ENCODE measurements at regions not wholly inside any gene's neighbourhood (a gene's known extent, or its start where the extent isn't known, plus 50 kb on each side); places are given as distances from the start of the nearest gene placed in this dataset.

DNA sequence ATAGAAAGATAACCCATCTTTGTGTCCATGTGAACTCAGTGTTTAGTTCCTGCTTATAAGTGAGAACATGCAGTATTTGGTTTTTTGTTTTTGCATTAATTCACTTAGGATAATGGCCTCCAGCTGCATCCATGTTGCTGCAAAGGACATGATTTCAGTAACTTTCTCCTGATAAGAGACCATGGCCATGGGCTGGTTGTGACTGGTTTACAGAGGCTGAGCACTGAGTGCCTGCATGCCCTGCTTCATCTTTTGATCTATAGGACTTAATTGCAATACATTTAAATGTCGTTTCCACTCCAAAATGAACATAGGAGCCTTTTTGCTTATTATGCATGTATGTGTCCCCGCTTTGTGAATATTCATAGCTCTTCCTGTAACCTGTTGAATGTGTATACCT lies 101.3 kb upstream of the IGFBP3 start:
- CTCF ChIA-PET = no interaction called here
- no peak for DNase-seq
- Mint-ChIP-seq H3K27ac (no peak overlapping the region), H3K27me3 (no peaks in the 10 kb centered on the region), H3K4me1 (no peaks in the 10 kb centered on the region), H3K36me3 (ENCODE audit: low read depth) (no peaks in the 10 kb centered on the region), H3K4me3 (no peak overlapping the region), H3K9me3 (no peaks in the 10 kb centered on the region)
- POLR2A ChIA-PET = no interaction called here

DNA sequence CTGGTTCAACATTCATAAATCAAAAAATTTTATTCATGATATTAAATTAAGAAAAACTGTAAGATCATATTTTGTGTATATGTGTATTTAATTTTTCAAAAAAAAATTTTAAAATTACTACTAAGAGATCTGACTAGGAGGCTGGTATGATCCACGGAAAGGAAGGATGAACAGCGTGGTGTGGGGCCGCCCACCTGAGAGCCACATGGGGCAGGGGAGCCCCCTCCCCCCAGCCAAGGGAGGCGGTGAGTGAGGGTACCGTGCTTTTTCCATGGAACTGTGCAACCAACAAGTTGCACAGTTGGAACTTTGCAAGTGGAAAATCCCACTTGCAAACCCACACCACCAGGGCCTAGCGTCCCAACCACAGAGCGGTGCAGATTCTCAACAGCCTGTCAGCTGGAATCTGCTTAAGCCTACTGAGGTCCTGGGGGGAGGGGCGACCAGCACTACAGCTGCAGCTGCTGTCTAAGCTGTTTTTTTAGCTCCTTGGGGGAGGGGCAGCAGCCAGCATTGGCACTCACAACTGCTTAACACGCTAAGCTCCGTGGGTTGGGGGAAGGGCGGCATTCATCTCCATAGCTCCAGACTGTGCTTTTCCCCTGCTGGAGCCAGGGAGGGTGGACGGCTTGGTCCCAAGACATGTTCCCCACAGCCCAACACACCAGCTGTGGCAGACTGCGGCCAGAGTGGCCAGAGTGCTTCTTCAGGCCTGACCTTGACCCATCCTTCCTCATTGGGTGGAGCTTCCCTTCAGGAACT lies 94.2 kb upstream of the IGFBP3 start:
- DNase-seq = no peak
- Mint-ChIP-seq H3K4me1 (no peaks in the 10 kb centered on the region), H3K9me3 (no peaks in the 10 kb centered on the region), H3K27me3 (no peaks in the 10 kb centered on the region), H3K27ac (no peak overlapping the region), H3K36me3 (ENCODE audit: low read depth) (no peaks in the 10 kb centered on the region), H3K4me3 (no peak overlapping the region)
- ChIA-PET POLR2A (no interaction called here), CTCF (no interaction called here)

DNA sequence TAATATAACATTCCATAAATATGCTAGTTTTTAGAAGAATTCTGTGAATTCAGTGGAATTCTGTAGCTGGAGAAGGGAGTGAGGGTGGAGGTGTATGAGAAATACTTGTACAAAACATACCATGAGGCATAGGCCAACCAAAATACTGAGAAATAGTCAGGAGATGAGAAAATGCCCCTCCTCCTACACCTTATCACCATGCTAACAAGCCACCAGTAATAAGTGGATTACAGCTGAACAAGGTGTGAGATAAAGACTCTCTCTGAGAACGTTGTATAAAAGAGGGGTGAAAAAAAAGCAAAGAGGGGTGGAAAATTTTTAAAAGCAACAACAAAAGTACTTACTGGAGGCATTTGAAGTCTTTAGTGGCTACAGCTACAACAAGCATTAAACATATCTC lies 90.4 kb upstream of the IGFBP3 start:
- H3K27me3 Mint-ChIP-seq = no peaks in the 10 kb centered on the region
- POLR2A ChIA-PET = no interaction called here
- CTCF ChIA-PET = no interaction called here
- no peaks in the 10 kb centered on the region for H3K4me1 Mint-ChIP-seq
- H3K9me3 Mint-ChIP-seq = no peaks in the 10 kb centered on the region
- no peak for DNase-seq
- no peaks in the 10 kb centered on the region for H3K36me3 Mint-ChIP-seq (ENCODE audit: low read depth)
- no peak overlapping the region for H3K4me3 Mint-ChIP-seq
- no peak overlapping the region for H3K27ac Mint-ChIP-seq

DNA sequence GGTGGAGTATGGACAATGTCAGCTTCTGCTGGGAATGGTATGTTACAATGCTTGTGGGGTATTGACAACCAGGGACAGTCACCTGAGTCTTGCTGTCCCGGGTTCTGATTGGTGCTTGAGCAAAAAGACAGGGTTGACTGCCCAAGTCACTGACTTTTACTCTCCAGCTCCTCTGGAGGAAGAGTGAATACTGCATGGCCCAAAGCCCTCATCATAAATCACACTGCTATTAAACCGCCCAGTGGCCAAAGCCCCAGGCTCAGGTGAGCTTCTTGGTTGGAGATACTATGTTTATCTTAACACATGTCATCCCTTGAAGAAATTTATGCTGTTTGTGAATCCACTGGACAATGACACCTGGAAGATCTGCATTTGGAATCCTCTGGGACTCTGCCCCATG lies 90.0 kb upstream of the IGFBP3 start:
- no peak for DNase-seq
- Mint-ChIP-seq H3K4me1 (no peaks in the 10 kb centered on the region), H3K4me3 (no peak overlapping the region), H3K36me3 (ENCODE audit: low read depth) (no peaks in the 10 kb centered on the region), H3K27me3 (no peaks in the 10 kb centered on the region), H3K27ac (no peak overlapping the region), H3K9me3 (no peaks in the 10 kb centered on the region)
- CTCF ChIA-PET = no interaction called here
- POLR2A ChIA-PET = no interaction called here

DNA sequence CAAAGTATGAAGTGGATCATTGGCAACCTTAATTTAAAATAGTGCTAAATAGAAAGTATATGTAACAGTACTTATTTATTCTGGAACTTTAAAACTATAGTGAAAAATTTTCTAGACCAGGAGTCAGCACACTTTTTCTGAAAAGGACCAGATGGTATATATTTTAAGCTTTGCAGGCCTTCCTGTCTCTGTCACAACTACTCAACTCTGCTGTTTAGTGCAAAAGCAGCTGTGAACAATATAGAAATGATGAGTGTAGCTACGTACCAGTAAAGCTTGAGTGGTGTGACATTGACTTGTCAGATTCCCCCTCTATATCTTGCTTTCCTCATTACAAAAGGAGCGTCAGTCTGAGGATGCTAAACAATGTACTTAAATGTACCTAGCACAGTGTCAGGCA lies 88.1 kb upstream of the IGFBP3 start:
- ChIA-PET CTCF (no interaction called here), POLR2A (no interaction called here)
- DNase-seq = no peak
- H3K4me1 Mint-ChIP-seq = no peaks in the 10 kb centered on the region
- H3K27ac Mint-ChIP-seq = no peak overlapping the region
- no peaks in the 10 kb centered on the region for H3K9me3 Mint-ChIP-seq
- no peaks in the 10 kb centered on the region for H3K36me3 Mint-ChIP-seq (ENCODE audit: low read depth)
- H3K4me3 Mint-ChIP-seq = no peak overlapping the region
- H3K27me3 Mint-ChIP-seq = no peaks in the 10 kb centered on the region

DNA sequence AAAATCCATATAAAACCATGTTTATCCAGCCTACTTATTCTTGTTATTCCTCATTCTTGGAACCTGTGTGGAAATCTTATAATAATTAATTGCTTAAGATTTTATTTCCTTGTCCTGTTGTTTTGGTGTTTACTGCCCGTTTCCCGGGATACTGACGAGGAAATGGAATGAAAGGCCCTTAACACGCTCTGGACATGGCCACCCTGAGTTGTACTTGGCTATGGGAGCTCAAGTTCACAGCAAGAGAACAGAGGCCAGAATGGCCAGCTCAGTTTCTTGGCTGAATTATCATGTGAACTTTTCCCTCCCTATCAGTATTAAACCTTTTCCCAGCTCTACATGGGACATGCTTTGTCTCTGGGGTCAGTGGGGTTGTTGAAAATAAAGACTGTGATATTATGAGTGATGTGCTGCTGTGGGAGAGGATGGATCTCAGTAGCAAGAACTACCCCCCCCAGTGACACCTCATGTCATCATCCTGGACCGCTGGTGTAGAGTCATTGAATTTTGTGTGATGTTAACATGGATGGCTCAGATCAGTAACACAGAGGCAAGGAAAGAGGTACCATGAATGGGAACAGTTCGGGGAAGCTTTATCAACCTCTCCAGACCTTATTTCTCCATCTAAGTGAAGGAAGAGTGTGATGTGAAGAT lies 87.0 kb upstream of the IGFBP3 start:
- CTCF ChIA-PET = no interaction called here
- no peaks in the 10 kb centered on the region for H3K9me3 Mint-ChIP-seq
- H3K27ac Mint-ChIP-seq = no peak overlapping the region
- POLR2A ChIA-PET = no interaction called here
- no peaks in the 10 kb centered on the region for H3K4me1 Mint-ChIP-seq
- no peaks in the 10 kb centered on the region for H3K36me3 Mint-ChIP-seq (ENCODE audit: low read depth)
- no peaks in the 10 kb centered on the region for H3K27me3 Mint-ChIP-seq
- DNase-seq = no peak
- H3K4me3 Mint-ChIP-seq = no peak overlapping the region

DNA sequence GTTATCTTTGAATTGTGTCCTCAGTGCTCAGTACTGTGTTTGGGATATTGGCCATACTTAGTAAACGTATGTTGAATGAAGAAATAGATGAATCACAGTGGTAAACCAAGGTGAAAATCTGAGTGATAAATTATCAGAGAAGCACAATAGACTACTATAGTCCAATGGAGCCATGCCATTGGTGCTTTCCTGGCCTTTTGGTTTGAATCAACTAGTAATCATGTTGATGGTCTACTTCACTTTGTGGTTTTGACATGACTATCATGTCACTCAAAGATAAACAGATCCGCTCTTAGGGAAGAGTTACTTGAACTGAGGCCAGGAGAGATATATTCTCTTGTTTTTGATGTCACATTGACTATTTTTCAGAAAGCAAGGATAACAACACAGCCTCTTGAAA lies 86.1 kb upstream of the IGFBP3 start:
- no peaks in the 10 kb centered on the region for H3K4me1 Mint-ChIP-seq
- H3K9me3 Mint-ChIP-seq = no peaks in the 10 kb centered on the region
- H3K4me3 Mint-ChIP-seq = no peak overlapping the region
- CTCF ChIA-PET = no interaction called here
- POLR2A ChIA-PET = no interaction called here
- H3K36me3 Mint-ChIP-seq (ENCODE audit: low read depth) = no peaks in the 10 kb centered on the region
- DNase-seq = no peak
- no peaks in the 10 kb centered on the region for H3K27me3 Mint-ChIP-seq
- H3K27ac Mint-ChIP-seq = no peak overlapping the region

DNA sequence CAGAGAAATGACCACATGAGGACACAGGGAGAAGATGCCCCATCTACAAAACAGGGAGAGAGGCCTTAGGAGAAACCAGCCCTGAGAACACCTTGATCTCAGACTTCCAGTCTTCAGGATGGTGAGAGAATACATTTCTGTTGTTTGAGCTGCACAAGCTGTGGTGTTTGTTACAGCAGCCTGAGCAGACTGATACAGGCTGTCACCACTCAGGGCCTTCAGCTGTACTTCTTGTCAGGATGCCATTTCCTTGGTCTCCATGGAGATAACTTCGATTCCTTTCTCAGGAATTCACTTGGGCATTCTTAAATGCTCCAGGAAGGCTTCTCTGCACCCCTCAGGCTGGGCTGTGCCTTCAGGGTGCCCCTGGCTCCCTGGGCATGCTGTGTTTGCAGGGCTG lies 85.7 kb upstream of the IGFBP3 start:
- Mint-ChIP-seq H3K4me1 (no peaks in the 10 kb centered on the region), H3K27me3 (no peaks in the 10 kb centered on the region), H3K27ac (no peak overlapping the region), H3K9me3 (no peaks in the 10 kb centered on the region), H3K36me3 (ENCODE audit: low read depth) (no peaks in the 10 kb centered on the region), H3K4me3 (no peak overlapping the region)
- no peak for DNase-seq
- POLR2A ChIA-PET = no interaction called here
- CTCF ChIA-PET = no interaction called here

DNA sequence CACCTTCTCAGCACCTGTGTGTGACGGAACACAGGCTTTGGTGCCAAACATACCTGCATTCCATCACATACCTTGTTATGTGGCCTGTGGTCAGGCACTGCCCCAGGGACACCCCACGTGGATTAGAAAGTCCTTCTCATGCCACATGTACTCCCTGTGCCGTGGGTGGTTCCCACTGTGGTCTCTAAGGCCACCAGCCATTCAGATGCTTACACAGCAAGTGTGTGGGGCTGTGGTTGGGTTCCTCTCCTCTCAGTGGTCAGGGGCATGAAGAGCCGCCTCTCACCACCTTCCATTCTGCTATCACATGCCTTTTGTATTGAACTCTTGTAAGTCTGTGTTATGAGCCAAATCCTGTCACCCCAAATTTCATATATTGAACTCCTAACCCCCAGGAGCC lies 85.1 kb upstream of the IGFBP3 start:
- H3K27ac Mint-ChIP-seq = no peak overlapping the region
- H3K9me3 Mint-ChIP-seq = no peaks in the 10 kb centered on the region
- H3K27me3 Mint-ChIP-seq = no peaks in the 10 kb centered on the region
- DNase-seq = no peak
- no peak overlapping the region for H3K4me3 Mint-ChIP-seq
- ChIA-PET CTCF (no interaction called here), POLR2A (no interaction called here)
- H3K4me1 Mint-ChIP-seq = no peaks in the 10 kb centered on the region
- no peaks in the 10 kb centered on the region for H3K36me3 Mint-ChIP-seq (ENCODE audit: low read depth)

DNA sequence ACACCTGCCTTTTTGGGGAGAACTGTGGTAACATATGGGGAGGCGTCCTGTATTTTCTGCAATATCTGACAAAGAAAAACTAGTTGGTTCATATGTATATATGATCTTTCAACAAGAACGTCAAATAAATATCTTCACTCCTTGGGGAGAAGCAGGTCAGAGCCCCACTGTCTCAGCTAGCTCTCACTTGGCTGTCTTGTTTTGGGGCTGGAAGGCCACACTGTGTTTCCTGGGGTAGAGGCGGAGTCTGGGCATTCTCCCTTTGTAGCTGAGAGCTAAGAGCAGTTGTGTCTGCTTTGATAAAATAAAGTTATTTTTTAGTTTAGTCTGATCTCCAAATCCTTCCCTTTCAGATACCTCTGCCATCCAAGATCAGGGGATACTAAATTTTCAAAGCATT lies 83.9 kb upstream of the IGFBP3 start:
- no peak for DNase-seq
- ChIA-PET POLR2A (no interaction called here), CTCF (no interaction called here)
- Mint-ChIP-seq H3K4me1 (no peaks in the 10 kb centered on the region), H3K27ac (no peak overlapping the region), H3K9me3 (no peaks in the 10 kb centered on the region), H3K36me3 (ENCODE audit: low read depth) (no peaks in the 10 kb centered on the region), H3K4me3 (no peak overlapping the region), H3K27me3 (no peaks in the 10 kb centered on the region)

DNA sequence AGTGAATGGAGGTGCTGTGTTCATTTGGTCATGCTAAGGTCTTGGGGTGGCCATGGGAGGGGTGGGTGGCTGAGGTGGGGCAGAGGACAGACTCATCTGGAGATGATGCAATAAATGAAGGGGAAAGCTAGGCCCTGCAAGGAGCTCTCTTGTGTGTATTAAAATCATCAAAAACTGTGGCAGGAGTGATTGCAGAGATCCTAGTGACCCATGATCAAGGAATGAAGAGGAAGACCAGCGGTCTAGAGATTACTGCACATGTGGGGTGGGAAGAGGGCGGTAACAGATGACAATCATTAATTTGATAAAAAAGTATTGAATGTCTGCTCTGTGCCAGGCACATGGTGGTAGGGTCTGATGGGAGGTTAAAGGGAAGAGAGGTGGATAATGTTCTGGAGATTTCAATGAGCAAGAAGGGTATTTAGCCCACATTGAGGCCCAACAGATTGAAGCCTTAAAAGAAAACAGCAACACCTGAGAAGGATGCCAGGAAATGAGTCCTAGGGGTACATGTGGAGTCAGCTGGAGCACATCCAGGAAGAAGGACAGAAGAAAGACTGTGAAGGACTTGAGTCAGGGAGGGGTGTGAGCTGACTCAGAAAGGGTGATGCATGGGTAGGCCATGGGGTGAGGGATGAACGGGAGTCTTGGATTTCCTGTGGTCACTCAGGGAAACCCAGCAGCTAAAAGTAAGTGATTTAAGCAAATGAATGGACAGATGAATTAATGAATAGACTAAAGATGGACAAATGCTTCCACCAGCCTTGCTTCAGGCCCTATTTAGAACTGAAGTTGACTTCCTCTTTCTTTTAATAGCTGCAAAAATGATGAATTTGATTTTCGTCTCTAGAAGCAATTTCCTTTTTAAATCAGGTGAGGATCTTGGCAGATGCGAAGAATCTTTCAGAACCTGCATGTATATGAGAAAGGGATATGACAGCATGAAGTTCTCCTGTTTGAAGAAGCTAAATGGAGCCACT lies 83.1 kb upstream of the IGFBP3 start:
- Mint-ChIP-seq H3K27ac (no peak overlapping the region), H3K27me3 (no peaks in the 10 kb centered on the region), H3K4me3 (no peak overlapping the region), H3K4me1 (no peaks in the 10 kb centered on the region), H3K36me3 (ENCODE audit: low read depth) (no peaks in the 10 kb centered on the region), H3K9me3 (no peaks in the 10 kb centered on the region)
- ChIA-PET POLR2A (no interaction called here), CTCF (interaction anchor here (0.6 kb wide), 1 partner anchor 497 kb away, joined by 3 read pairs; no protein-coding TSS in a partner anchor)
- DNase-seq = no peak

DNA sequence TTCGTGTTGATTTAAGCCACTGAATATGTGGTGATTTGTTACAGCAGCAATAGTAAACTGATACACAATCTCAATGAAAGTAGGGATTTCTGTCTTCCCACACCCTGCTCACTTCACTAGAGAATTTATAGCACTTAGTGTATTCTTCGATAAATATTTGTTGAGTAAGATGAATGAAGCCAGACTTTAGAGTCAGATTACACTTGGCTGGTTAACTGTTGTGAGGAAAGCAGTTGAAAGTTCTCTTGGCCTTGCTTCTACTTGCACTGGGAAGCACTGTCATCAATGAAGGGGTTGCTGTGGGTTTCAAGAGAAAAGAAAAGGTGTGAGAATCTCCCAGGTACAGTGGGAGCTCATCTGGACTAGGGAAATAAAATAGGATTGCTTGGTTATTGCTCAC lies 82.1 kb upstream of the IGFBP3 start:
- H3K27ac Mint-ChIP-seq = no peak overlapping the region
- peaks cover 2% of the 10 kb centered on the region for H3K9me3 Mint-ChIP-seq
- CTCF ChIA-PET = no interaction called here
- no peak overlapping the region for H3K4me3 Mint-ChIP-seq
- POLR2A ChIA-PET = no interaction called here
- H3K36me3 Mint-ChIP-seq (ENCODE audit: low read depth) = no peaks in the 10 kb centered on the region
- H3K4me1 Mint-ChIP-seq = no peaks in the 10 kb centered on the region
- no peaks in the 10 kb centered on the region for H3K27me3 Mint-ChIP-seq
- no peak for DNase-seq

DNA sequence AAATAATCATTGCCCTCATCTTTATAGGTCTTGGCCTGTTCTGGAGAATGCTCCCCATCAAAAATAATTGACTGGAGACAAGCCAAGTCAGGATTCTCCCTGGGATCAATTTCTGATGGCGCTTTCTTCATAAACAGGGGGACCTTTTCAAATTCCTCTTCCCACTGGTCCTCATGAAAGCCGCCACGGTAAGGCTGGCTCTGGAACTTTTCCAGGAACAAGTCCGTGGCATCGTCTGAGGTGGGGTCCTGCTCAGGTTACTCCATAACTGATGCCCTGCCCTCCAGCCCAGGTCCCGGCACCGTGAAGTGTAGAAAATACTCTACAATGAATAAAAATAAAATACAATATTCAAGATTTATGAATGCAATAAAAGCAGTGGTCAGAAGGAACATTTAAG lies 79.4 kb upstream of the IGFBP3 start:
- H3K36me3 Mint-ChIP-seq (ENCODE audit: low read depth) = no peaks in the 10 kb centered on the region
- no peak for DNase-seq
- H3K4me1 Mint-ChIP-seq = no peaks in the 10 kb centered on the region
- H3K27ac Mint-ChIP-seq = no peak overlapping the region
- ChIA-PET CTCF (no interaction called here), POLR2A (no interaction called here)
- H3K27me3 Mint-ChIP-seq = no peaks in the 10 kb centered on the region
- peaks cover 11% of the 10 kb centered on the region for H3K9me3 Mint-ChIP-seq
- H3K4me3 Mint-ChIP-seq = no peak overlapping the region

Data from activated CD4-positive, alpha-beta T cell treated with anti-CD3 and anti-CD28 coated beads, Interleukin-2, amount 10 ng/mL, durations not matched to agents 7 days and 5 days (primary cell).